ENCODE measurements at regions not wholly inside any gene's neighbourhood (a gene's known extent, or its start where the extent isn't known, plus 50 kb on each side); places are given as distances from the start of the nearest gene placed in this dataset.

GRCh38 chr1:94688646-94689045, 131.5 kb upstream of the SLC44A3 start:
- no peak for DNase-seq (ENCODE audit: low read depth)
- TF ChIP-seq POLR2A (IDR thresholded peaks at IDR 0.05; ENCODE audit: extremely low read depth, insufficient read length) (no peak), MYC (IDR thresholded peaks at IDR 0.05; ENCODE audit: low read depth, low read length) (no peak), CTCF (IDR thresholded peaks at IDR 0.05; ENCODE audit: low read depth, low read length) (no peak), MAX (IDR thresholded peaks at IDR 0.05; ENCODE audit: low read depth, low read length) (no peak)
- no peak overlapping the region for H3K4me3 ChIP-seq (ENCODE audit: low read depth, low read length)

- no peak for TF ChIP-seq POLR2A (IDR thresholded peaks at IDR 0.05; ENCODE audit: extremely low read depth, insufficient read length)
- no peak for TF ChIP-seq MAX (IDR thresholded peaks at IDR 0.05; ENCODE audit: low read depth, low read length)
- no peak for TF ChIP-seq MYC (IDR thresholded peaks at IDR 0.05; ENCODE audit: low read depth, low read length)
- TF ChIP-seq CTCF (IDR thresholded peaks at IDR 0.05; ENCODE audit: low read depth, low read length), result no peak
- H3K4me3 ChIP-seq (ENCODE audit: low read depth, low read length), result no peak overlapping the region
- DNase-seq (ENCODE audit: low read depth), result no peak
Measured at GRCh38 chr1:94686882-94687281, 133.3 kb upstream of the SLC44A3 start.

GRCh38 chr1:94684690-94685250, 135.4 kb upstream of the SLC44A3 start:
- TF ChIP-seq CTCF (IDR thresholded peaks at IDR 0.05; ENCODE audit: low read depth, low read length) (no peak), MAX (IDR thresholded peaks at IDR 0.05; ENCODE audit: low read depth, low read length) (no peak), POLR2A (IDR thresholded peaks at IDR 0.05; ENCODE audit: extremely low read depth, insufficient read length) (no peak), MYC (IDR thresholded peaks at IDR 0.05; ENCODE audit: low read depth, low read length) (no peak)
- DNase-seq (ENCODE audit: low read depth), result no peak

GRCh38 chr1:94683886-94684285, 136.3 kb upstream of the SLC44A3 start:
- no peak for TF ChIP-seq MAX (IDR thresholded peaks at IDR 0.05; ENCODE audit: low read depth, low read length)
- no peak for TF ChIP-seq CTCF (IDR thresholded peaks at IDR 0.05; ENCODE audit: low read depth, low read length)
- no peak for TF ChIP-seq POLR2A (IDR thresholded peaks at IDR 0.05; ENCODE audit: extremely low read depth, insufficient read length)
- TF ChIP-seq MYC (IDR thresholded peaks at IDR 0.05; ENCODE audit: low read depth, low read length), result no peak
- H3K4me3 ChIP-seq (ENCODE audit: low read depth, low read length), result no peak overlapping the region
- DNase-seq (ENCODE audit: low read depth), result no peak

More at GRCh38 chr1:94684690-94685250, 135.4 kb upstream of the SLC44A3 start:
- H3K4me3 ChIP-seq (ENCODE audit: low read depth, low read length), result no peak overlapping the region

GRCh38 chr1:94680039-94680377, 138.4 kb upstream of the F3 start:
- TF ChIP-seq POLR2A (IDR thresholded peaks at IDR 0.05; ENCODE audit: extremely low read depth, insufficient read length), result no peak
- TF ChIP-seq MYC (IDR thresholded peaks at IDR 0.05; ENCODE audit: low read depth, low read length), result no peak
- TF ChIP-seq CTCF (IDR thresholded peaks at IDR 0.05; ENCODE audit: low read depth, low read length), result no peak
- TF ChIP-seq MAX (IDR thresholded peaks at IDR 0.05; ENCODE audit: low read depth, low read length), result no peak
- DNase-seq (ENCODE audit: low read depth), result no peak
- no peak overlapping the region for H3K4me3 ChIP-seq (ENCODE audit: low read depth, low read length)

Data from NB4 (cell line).